Neural progenitor cell (in vitro differentiated cells): ENCODE measurements at regions not wholly inside any gene's neighbourhood (a gene's known extent, or its start where the extent isn't known, plus 50 kb on each side); places are given as distances from the start of the nearest gene placed in this dataset.

Experiments used
- DNase-seq: peaks from one replicate; pipeline ENCODE4 v3.0.0-alpha.2; 2016; ENCODE audit warnings: low spot score
- H2AFZ ChIP-seq: fragments of 200-600 bp; sonication (generic); replicated peaks from 2 replicates; pipeline ENCODE4 v1.6.1; 2016; ENCODE audit warnings: antibody characterized with exemption
- H3F3A ChIP-seq: fragments of 200-600 bp; sonication (generic); 2 replicates; pipeline ENCODE4 v1.6.1; 2016; ENCODE audit warnings: antibody characterized with exemption, low read depth
- H3K27ac ChIP-seq: fragments of 200-600 bp; sonication (generic); 2 replicates; pipeline ENCODE4 v1.5.1; 2016; ENCODE audit warnings: mild to moderate bottlenecking
- H3K27me3 ChIP-seq: fragments of 200-600 bp; sonication (generic); 2 replicates; pipeline ENCODE4 v1.6.1; 2016; ENCODE audit warnings: mild to moderate bottlenecking, moderate library complexity
- H3K36me3 ChIP-seq: fragments of 200-600 bp; sonication (generic); 2 replicates; pipeline ENCODE4 v1.5.1; 2016
- H3K4me1 ChIP-seq: fragments of 200-600 bp; sonication (generic); 2 replicates; pipeline ENCODE4 v1.6.1; 2016; ENCODE audit warnings: mixed run types
- H3K4me2 ChIP-seq: fragments of 200-600 bp; sonication (generic); 2 replicates; pipeline ENCODE4 v1.6.1; 2016
- H3K4me3 ChIP-seq: fragments of 200-600 bp; sonication (generic); 2 replicates; pipeline ENCODE4 v1.5.1; 2016
- H3K79me2 ChIP-seq: fragments of 200-600 bp; sonication (generic); 2 replicates; pipeline ENCODE4 v1.6.1; 2016; ENCODE audit warnings: low read depth
- H3K9ac ChIP-seq: fragments of 200-600 bp; sonication (generic); 2 replicates; pipeline ENCODE4 v1.6.1; 2016
- H3K9me3 ChIP-seq: fragments of 200-600 bp; sonication (generic); 2 replicates; pipeline ENCODE4 v1.5.1; 2016; ENCODE audit warnings: low read depth
- H4K20me1 ChIP-seq: fragments of 200-600 bp; sonication (generic); 2 replicates; pipeline ENCODE4 v1.6.1; 2016; ENCODE audit warnings: low read depth
- H3K27ac Mint-ChIP-seq: 3 replicates; pipeline ENCODE4 v1.8.0; 2021; ENCODE audit warnings: mixed read lengths
- H3K27me3 Mint-ChIP-seq: 2 replicates; pipeline ENCODE4 v1.8.0; 2022; ENCODE audit warnings: low read depth, mild to moderate bottlenecking, inconsistent platforms, moderate library complexity, mixed read lengths; ENCODE audit not compliant: insufficient read depth
- H3K36me3 Mint-ChIP-seq: 3 replicates; pipeline ENCODE4 v1.8.0; 2021; ENCODE audit warnings: mixed read lengths
- H3K4me1 Mint-ChIP-seq: 3 replicates; pipeline ENCODE4 v1.8.0; 2021; ENCODE audit warnings: mixed read lengths
- H3K4me3 Mint-ChIP-seq: 3 replicates; pipeline ENCODE4 v1.8.0; 2021; ENCODE audit warnings: mild to moderate bottlenecking, moderate library complexity, mixed read lengths
- H3K9me3 Mint-ChIP-seq: 3 replicates; pipeline ENCODE4 v1.8.0; 2020; ENCODE audit warnings: mixed read lengths
- CTCF ChIP-seq: fragments of 200-600 bp; sonication (generic); IDR thresholded peaks from 2 replicates; pipeline ENCODE4 v1.5.1; 2017; ENCODE audit warnings: antibody characterized with exemption, mild to moderate bottlenecking
- EZH2 ChIP-seq: fragments of 200-600 bp; sonication (generic); IDR thresholded peaks from 2 replicates; pipeline ENCODE4 v1.6.1; 2017; ENCODE audit warnings: antibody characterized with exemption, mild to moderate bottlenecking, moderate library complexity
- EZH2phosphoT487 ChIP-seq: fragments of 200-600 bp; sonication (generic); IDR thresholded peaks from 2 replicates; pipeline ENCODE4 v1.6.1; 2017; ENCODE audit warnings: antibody characterized with exemption

GRCh38 chr5:93322974-93323860 is 257.8 kb downstream of the NR2F1-AS1 start:
- Histone ChIP-seq H2AFZ (peak overlapping the region; percentile 77), H3K4me2 (no peak overlapping the region), H3K9ac (no peak overlapping the region), H3K4me3 (no peak overlapping the region), H3K4me1 (peaks cover 23% of the 10 kb centered on the region), H3K27me3 (no peaks in the 10 kb centered on the region), H3K36me3 (no peaks in the 10 kb centered on the region), H3K27ac (no peak overlapping the region), H3K79me2 (no peaks in the 10 kb centered on the region), H4K20me1 (no peaks in the 10 kb centered on the region), H3F3A (no peaks in the 10 kb centered on the region), H3K9me3 (no peaks in the 10 kb centered on the region)
- Mint-ChIP-seq H3K9me3 (peaks cover 4% of the 10 kb centered on the region), H3K36me3 (peaks cover 1% of the 10 kb centered on the region), H3K4me3 (no peak overlapping the region), H3K27ac (peak overlapping the region; percentile 19), H3K4me1 (peaks cover 25% of the 10 kb centered on the region), H3K27me3 (peaks cover 3% of the 10 kb centered on the region)
- DNase-seq, result no peak
- TF ChIP-seq CTCF (no peak), EZH2 (no peak), EZH2phosphoT487 (no peak)

GRCh38 chr5:93320920-93321445 is 260.0 kb downstream of the NR2F1-AS1 start:
- no peak overlapping the region for H3K9ac ChIP-seq
- no peak for DNase-seq
- peaks cover 3% of the 10 kb centered on the region for H3K27me3 Mint-ChIP-seq
- no peaks in the 10 kb centered on the region for H3K79me2 ChIP-seq
- no peaks in the 10 kb centered on the region for H3F3A ChIP-seq
- H2AFZ ChIP-seq, result peak overlapping the region; percentile 23
- H3K4me1 Mint-ChIP-seq, result peaks cover 25% of the 10 kb centered on the region
- no peak overlapping the region for H3K4me3 ChIP-seq
- H3K9me3 Mint-ChIP-seq, result peaks cover 4% of the 10 kb centered on the region
- no peaks in the 10 kb centered on the region for H3K36me3 Mint-ChIP-seq
- no peaks in the 10 kb centered on the region for H3K36me3 ChIP-seq
- no peaks in the 10 kb centered on the region for H4K20me1 ChIP-seq
- peak overlapping the region; percentile 21 for H3K4me2 ChIP-seq
- H3K4me1 ChIP-seq, result peaks cover 23% of the 10 kb centered on the region
- no peaks in the 10 kb centered on the region for H3K27me3 ChIP-seq
- H3K27ac ChIP-seq, result no peak overlapping the region
- no peak overlapping the region for H3K4me3 Mint-ChIP-seq
- no peaks in the 10 kb centered on the region for H3K9me3 ChIP-seq
- TF ChIP-seq EZH2, result no peak
- no peak for TF ChIP-seq CTCF
- no peak for TF ChIP-seq EZH2phosphoT487
- peak overlapping the region; percentile 30 for H3K27ac Mint-ChIP-seq

- Histone ChIP-seq H3K27ac (no peak overlapping the region), H2AFZ (no peak overlapping the region), H3K27me3 (no peaks in the 10 kb centered on the region), H3K4me2 (no peak overlapping the region), H3K79me2 (no peaks in the 10 kb centered on the region), H3K9ac (no peak overlapping the region), H4K20me1 (no peaks in the 10 kb centered on the region), H3K4me3 (no peak overlapping the region), H3F3A (no peaks in the 10 kb centered on the region), H3K36me3 (no peaks in the 10 kb centered on the region), H3K9me3 (no peaks in the 10 kb centered on the region), H3K4me1 (no peaks in the 10 kb centered on the region)
- Mint-ChIP-seq H3K4me1 (no peaks in the 10 kb centered on the region), H3K27me3 (no peaks in the 10 kb centered on the region), H3K27ac (no peak overlapping the region), H3K36me3 (no peaks in the 10 kb centered on the region), H3K4me3 (no peak overlapping the region), H3K9me3 (peaks cover 20% of the 10 kb centered on the region)
- TF ChIP-seq EZH2 (no peak), EZH2phosphoT487 (no peak), CTCF (no peak)
- DNase-seq, result no peak
Measured at GRCh38 chr5:93313672-93314071, 267.3 kb downstream of the NR2F1-AS1 start.
